Glutamatergic neuron (in vitro differentiated cells): ENCODE measurements at regions not wholly inside any gene's neighbourhood (a gene's known extent, or its start where the extent isn't known, plus 50 kb on each side); places are given as distances from the start of the nearest gene placed in this dataset.

Source experiments
- DNase-seq: peaks from one replicate; pipeline ENCODE4 v3.0.0; 2022
- H3K27ac Mint-ChIP-seq: one replicate; pipeline ENCODE4 v1.8.0; 2020; ENCODE audit warnings: mild to moderate bottlenecking, mixed read lengths, inconsistent platforms; ENCODE audit not compliant: unreplicated experiment
- H3K27me3 Mint-ChIP-seq: one replicate; pipeline ENCODE4 v1.8.0; 2020; ENCODE audit warnings: mild to moderate bottlenecking, moderate library complexity, mixed read lengths, inconsistent platforms; ENCODE audit not compliant: unreplicated experiment
- H3K36me3 Mint-ChIP-seq: one replicate; pipeline ENCODE4 v1.8.0; 2020; ENCODE audit warnings: mild to moderate bottlenecking, mixed read lengths, inconsistent platforms; ENCODE audit not compliant: unreplicated experiment
- H3K4me1 Mint-ChIP-seq: one replicate; pipeline ENCODE4 v1.8.0; 2020; ENCODE audit warnings: mild to moderate bottlenecking, low read depth, mixed read lengths, inconsistent platforms; ENCODE audit not compliant: unreplicated experiment
- H3K4me3 Mint-ChIP-seq: one replicate; pipeline ENCODE4 v1.8.0; 2020; ENCODE audit warnings: mild to moderate bottlenecking, mixed read lengths, inconsistent platforms; ENCODE audit not compliant: unreplicated experiment
- H3K9me3 Mint-ChIP-seq: one replicate; pipeline ENCODE4 v1.8.0; 2020; ENCODE audit warnings: mild to moderate bottlenecking, moderate library complexity, mixed read lengths, inconsistent platforms; ENCODE audit not compliant: unreplicated experiment
- CTCF ChIP-seq: fragments of 200-600 bp; sonication (generic); IDR thresholded peaks from one replicate; pipeline ENCODE4 v1.5.0; 2021; ENCODE audit not compliant: partially characterized antibody, unreplicated experiment

- Mint-ChIP-seq H3K4me3 (no peak overlapping the region), H3K27me3 (peaks cover 2% of the 10 kb centered on the region), H3K36me3 (no peaks in the 10 kb centered on the region), H3K9me3 (peaks cover 3% of the 10 kb centered on the region), H3K4me1 (peaks cover 9% of the 10 kb centered on the region), H3K27ac (no peak overlapping the region)
- DNase-seq = no peak
- TF ChIP-seq CTCF = no peak
Observed at GRCh38 chr2:51213826-51214225, 181.9 kb upstream of the NRXN1 start.

- no peaks in the 10 kb centered on the region for H3K36me3 Mint-ChIP-seq
- H3K9me3 Mint-ChIP-seq = peaks cover 3% of the 10 kb centered on the region
- no peak overlapping the region for H3K27ac Mint-ChIP-seq
- peaks cover 9% of the 10 kb centered on the region for H3K4me1 Mint-ChIP-seq
- H3K27me3 Mint-ChIP-seq = peaks cover 2% of the 10 kb centered on the region
- H3K4me3 Mint-ChIP-seq = no peak overlapping the region
- no peak for TF ChIP-seq CTCF
- no peak for DNase-seq
Observed at GRCh38 chr2:51212374-51212773, 180.4 kb upstream of the NRXN1 start.

DNA sequence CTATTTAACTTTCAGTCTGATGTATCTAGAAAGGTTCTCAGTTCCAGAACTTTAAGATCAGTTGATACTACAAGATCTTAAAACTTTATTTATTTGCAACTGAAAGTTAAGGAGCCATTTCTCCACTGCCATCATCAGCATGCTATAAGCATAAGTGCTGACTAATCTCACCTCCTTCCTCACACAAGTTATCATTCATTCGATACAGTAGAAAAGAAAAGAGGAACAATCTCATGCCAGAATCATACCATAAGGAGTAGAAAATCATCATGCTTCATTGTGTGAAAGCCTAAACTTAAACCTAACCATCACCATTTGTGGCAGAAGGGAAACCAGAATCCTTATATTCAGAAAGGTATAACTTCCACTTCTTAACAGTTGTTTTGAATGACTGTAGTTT is 176.6 kb upstream of the NRXN1 start:
- Mint-ChIP-seq H3K27me3 (peaks cover 4% of the 10 kb centered on the region), H3K36me3 (no peaks in the 10 kb centered on the region), H3K4me1 (peaks cover 9% of the 10 kb centered on the region), H3K4me3 (no peak overlapping the region), H3K9me3 (peaks cover 3% of the 10 kb centered on the region), H3K27ac (no peak overlapping the region)
- TF ChIP-seq CTCF = no peak
- DNase-seq = no peak

- DNase-seq = no peak
- no peak overlapping the region for H3K4me3 Mint-ChIP-seq
- H3K27me3 Mint-ChIP-seq = no peaks in the 10 kb centered on the region
- no peak overlapping the region for H3K27ac Mint-ChIP-seq
- TF ChIP-seq CTCF = no peak
- H3K4me1 Mint-ChIP-seq = no peaks in the 10 kb centered on the region
- H3K36me3 Mint-ChIP-seq = no peaks in the 10 kb centered on the region
- H3K9me3 Mint-ChIP-seq = no peaks in the 10 kb centered on the region
Observed at GRCh38 chr2:51201295-51201694, 169.4 kb upstream of the NRXN1 start.

DNA sequence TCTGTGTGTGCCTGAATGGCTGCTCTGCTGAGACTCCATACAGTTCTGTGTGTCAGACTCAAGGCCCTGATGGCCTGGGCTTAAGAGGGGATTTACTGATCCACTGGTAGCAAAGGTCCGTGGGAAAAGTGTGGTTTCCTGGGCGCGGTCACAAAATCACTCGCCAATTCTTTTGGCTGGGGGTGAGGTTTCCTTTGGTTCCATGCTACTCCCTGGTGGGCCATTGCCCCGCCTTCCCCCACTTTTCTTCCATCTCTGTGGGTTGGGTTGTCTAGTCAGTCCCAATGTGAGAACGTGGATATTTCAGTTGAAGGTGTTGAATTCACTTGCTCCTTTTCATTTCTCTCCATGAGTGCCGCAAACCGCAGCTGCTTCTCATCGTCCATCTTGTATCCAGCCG is 162.7 kb upstream of the NRXN1 start:
- no peak for DNase-seq
- no peak overlapping the region for H3K27ac Mint-ChIP-seq
- no peaks in the 10 kb centered on the region for H3K27me3 Mint-ChIP-seq
- peaks cover 8% of the 10 kb centered on the region for H3K9me3 Mint-ChIP-seq
- no peak overlapping the region for H3K4me3 Mint-ChIP-seq
- TF ChIP-seq CTCF = no peak
- peaks cover 14% of the 10 kb centered on the region for H3K36me3 Mint-ChIP-seq
- no peaks in the 10 kb centered on the region for H3K4me1 Mint-ChIP-seq
